ENCODE measurements at regions not wholly inside any gene's neighbourhood (a gene's known extent, or its start where the extent isn't known, plus 50 kb on each side); places are given as distances from the start of the nearest gene placed in this dataset.

DNA sequence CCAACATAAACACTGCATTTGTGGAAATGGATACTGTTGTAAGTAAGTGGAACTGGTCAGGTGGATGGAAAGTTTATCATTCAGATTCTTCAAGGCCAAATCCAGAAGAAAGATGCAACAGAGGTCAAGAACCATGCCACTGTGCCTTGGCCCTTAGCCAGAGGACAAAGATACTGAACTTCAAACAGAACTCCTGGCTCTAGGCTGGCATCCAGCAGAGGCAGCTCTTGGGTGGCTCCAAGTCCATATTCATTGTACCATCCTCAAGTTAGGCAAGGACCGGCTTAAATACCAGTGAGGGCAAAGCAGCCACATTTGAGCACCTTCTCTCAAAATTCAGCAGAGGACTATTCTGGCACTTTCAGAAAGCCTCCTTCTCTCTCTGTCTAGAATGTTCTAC, 53.2 kb downstream of the DNAAF9 start:
- no peak for DNase-seq

DNA sequence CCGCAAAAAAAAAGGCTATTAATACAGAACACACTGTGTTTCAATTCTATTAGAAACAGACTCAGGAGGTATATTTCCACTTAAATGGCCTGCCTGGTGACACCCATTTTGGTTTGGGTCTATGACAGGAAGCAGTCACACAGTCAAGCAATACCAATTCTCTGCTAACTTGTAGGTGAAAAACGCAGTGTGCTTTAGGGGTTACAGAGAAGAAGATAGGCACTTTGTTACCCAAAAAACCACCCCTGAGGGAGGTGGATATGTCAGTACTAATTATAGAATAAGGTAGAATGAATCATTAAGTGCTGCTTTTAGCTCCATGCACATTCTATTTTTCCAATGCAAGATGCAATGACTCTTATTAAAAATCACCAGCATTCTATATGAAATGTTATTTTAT, 53.8 kb downstream of the DNAAF9 start:
- no peak for DNase-seq

DNA sequence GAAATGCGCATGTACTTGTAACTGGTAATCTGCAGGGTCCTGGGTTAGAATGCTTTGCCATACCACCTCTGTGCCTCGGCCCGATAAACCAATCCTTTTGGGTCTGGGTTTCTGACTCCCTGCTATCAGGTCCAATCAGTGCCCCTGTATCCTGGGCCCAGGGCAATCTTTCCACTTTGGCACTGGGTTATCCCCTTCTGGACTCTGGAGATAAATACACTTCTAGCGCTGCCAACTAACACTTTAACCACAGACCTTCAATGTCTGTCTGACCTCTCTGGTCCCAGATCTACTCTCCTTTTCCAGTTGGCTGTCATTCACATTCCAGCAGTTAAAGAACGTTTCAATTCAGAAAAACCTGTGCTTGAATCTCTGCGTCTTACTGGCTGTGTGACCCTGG, 55.3 kb downstream of the DNAAF9 start:
- no peak for DNase-seq

DNA sequence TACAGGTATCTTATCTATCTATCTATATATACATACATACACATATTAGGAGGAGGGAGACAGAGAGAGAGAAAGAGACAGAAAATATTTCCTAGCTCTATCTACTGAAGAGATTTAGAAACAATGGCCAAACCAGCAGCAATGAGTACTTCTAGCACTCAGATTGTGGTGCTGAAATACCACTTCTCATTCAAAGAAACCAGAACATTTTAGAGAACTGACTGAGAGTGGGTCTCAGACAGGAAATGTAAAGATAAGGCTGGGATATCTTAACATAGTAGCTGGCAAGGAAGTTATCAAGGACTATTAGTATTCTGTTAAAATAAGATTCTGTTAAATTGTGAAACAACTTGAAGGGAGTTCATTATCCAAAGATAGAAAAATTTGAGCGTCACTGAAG, 57.0 kb downstream of the DNAAF9 start:
- DNase-seq = no peak

DNA sequence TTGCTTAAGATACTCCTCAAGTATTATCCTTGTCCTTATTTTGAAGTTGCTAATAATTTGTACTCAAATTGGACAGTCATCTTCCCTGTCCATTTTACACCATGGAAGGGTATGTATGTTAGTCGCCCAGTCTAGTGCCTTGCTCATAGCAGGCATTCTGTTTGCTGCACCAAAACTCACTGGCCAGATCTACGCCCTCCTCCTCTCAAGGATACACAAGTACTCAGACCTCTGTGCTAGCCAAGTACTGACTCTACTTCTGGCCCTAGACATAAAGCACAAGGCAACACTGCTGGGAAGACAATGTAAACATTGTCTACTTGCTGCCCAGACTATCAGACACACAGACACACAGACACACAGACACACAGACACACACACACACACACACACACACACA, 57.7 kb downstream of the DNAAF9 start:
- no peak for DNase-seq

DNA sequence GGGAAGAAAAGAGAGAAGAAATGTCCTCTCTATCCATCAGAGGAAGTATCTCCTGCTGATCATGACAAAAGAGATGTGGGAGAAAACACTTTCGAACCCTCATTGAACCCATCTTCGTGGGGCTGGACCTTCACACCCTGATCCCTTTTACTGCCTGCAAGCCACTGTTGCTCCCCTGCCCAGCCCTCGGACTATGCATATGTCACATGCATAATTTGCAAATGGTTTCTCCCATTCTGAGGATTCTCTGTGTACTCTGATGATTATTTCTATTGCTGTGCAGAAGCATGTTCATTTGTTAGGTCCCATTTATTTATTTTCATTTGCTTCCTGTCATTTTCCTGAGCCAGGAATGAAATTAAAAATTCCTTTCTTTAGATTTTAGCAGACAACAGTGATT, 64.7 kb downstream of the DNAAF9 start:
- DNase-seq = no peak

DNA sequence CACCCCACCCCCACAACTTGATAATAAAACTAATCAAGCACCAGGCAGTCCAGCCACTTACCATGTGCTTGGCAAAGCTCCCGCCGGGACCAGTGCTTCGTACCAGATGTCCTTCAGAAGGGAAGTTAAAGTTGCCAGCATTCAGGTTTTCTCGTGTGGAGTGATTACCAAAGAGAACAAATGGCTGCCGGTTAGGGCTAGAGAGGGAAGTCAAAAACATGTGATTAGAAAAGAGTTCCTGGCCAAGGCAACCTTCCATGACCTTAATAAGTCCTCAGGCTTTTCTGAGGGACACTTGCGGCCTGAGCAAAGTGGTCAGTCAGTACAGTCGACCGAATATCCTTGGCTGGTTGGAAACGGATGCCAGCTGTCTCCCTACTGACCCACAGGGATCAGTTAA, 67.0 kb downstream of the DNAAF9 start:
- peak in 7 of 14 donors; percentile 12 to 49 (median 26) for DNase-seq

DNA sequence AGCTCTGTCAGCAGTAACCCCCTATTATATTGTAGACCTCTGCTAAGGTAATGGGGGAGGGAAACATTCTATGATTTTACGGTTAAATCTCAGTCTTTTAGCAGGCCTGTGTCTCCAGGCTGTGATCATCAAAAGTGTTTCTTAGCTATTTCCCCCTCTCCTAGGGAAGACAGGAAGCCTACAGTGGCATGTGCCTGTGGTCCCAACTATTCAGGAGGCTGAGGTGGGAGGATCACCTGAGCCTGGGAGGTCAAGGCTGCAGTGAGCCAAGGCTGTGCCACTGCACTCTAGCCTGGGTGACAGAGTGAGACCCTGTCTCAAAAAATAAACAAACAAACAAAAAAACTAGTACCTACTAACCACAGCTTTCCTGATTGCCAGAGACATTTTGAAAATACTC, 67.9 kb downstream of the DNAAF9 start:
- no peak for DNase-seq

DNA sequence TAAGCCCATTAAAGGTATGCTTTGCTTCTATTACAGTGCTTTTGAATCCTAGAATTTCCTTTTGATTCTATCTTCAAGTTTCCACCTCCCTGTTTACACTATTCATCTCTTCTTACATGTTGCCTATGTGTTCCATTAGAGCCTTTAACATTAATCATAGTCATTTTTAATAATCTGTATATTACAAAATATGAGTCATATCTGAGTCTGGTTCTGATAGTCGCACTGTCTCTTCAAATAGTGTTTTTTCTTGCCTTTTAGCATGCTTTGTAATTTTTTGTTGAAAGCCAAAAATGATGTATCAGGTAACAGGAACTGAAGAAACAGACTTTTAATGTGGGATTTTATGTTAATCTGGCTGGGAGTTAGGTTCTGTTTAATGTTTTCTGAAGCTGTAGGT, 68.4 kb downstream of the DNAAF9 start:
- no peak for DNase-seq

DNA sequence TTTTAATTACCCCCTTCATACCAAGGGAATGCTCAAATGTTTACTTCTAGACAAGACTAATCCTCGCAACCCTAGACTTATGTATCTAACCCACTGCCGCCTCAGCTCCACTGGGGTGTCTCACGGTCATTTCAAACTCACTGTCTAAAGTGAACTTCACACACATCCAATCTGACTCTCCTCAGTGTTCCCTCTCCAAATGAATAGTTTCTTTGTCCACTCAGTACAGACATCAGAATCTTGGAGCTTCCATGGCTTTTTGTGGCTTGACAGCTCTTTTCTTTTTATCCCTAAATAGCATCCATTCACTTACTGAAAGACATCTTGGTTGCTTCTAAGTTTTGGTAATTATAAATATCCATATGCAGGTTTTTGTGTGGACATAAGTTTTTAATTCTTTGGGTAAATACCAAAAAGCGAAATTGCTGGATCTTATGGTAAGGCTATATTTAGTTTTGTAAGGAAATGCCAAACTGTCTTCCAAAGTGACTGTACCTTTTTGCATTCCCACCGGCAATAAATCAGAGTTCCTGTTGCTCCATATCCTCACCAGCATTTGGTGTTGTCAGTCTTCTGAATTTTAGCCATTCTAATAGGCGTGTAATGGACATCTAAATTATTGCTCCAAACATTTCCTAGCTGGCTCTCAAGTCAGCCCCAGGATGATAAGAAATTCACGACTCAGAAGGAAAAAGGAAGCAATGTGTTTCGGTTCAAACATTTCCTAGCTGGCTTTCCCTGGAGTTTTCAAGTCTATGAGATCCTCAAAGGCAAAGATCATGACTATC, 73.1 kb downstream of the DNAAF9 start:
- DNase-seq = no peak

DNA sequence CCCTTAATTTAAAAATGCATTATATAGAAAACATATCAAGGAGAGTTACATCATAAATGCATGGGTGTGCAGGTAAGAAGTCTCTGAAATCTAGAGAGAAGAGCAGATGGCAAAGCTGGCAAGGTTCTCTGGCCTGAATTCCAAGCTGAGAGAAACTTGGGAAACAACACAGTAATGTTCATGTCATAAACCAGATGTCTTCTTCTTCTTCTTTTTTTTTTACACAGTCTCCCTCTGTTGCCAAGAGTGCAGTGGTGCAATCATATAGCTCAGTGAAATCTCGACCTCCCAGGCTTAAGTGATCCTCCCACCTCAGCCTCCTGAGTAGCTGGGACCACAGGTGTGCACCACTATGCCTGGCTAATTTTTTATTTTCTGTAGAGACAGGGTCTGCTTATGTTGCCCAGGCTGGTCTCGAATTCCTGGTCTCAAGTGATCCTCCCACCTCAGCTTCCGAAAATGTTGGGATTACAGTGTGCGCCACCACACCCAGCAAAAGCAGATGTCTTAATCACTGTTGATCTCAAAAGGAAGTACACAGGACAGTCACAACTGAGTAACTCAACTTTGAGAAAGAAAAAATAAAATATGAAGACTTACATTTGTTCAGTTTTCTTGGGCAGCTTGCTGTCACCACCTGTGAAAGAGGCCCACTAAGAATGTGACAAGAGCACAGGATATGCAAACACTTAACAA, 77.3 kb downstream of the DNAAF9 start:
- DNase-seq = peak in 1 of 14 donors; percentile 47

DNA sequence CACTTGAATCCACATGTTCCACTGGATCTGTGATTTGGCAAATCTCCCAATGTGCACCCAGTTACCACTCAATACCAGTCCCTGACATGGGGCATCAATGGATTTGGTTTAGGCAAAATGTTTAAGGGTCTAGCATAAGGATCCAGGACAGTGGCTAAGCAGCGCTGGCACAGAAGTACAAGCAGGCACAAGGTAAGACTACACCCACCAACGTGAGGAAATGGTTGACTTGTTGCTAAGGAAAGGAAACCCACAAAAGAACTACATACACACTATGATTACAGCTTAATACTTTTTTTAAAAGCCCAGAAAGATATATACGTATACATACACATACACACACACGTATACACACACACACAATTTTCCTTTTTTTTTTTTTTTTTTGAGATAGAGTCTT, 79.0 kb downstream of the DNAAF9 start:
- DNase-seq = no peak

DNA sequence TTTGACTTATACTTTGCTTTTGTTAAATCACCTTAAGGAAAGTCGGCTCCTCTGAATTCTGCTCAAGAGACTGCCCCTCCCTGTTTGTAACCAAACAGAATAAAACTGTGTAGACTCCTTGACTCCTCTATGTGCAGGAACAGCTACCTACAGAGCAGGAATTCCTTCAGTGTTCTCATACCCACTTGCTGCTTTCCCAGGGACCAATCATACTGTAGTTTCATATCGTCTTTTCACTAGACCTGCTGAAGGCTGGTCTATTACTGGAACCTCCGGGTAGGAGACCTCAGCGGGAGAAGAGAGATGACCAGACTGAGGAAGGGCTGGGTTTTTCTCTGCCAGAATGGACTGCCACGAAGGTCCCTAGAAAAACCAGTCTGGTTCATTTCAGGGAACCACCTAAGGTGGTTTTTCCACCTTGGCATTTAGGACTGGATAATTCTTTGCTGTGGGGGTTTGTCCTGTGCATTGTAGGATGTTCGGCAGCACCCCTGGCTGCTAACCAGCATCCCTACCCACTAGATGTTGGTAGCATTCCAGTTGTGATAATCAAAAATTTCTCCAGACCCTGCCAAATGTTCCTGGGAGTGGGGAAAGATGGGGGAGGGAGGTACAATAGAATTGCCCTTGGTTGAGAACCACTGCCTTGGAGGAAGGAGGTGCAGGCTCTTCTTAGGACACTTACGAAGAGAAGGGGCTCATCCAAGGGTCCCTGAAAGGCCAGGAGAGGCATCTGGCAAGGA, 80.5 kb downstream of the DNAAF9 start:
- DNase-seq = no peak

DNA sequence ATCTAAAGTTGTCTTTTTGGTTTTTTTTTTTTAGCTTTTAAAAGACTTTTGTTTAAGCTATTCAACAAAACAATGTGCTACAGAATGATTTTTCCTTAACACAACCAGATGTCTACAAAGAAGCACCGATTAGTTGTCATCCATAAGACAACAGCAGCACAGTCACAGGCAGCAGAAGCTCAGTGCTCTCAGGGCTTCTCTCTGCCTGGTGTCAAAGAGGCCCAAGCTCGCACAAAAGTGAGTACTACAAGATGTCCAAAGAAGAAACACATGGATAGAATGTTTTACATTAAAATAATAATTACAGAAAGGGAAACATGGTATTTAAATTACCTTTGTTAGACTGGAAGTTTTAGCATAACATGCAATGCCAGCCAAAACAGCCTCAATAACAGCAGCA, 81.6 kb downstream of the DNAAF9 start:
- DNase-seq = no peak

DNA sequence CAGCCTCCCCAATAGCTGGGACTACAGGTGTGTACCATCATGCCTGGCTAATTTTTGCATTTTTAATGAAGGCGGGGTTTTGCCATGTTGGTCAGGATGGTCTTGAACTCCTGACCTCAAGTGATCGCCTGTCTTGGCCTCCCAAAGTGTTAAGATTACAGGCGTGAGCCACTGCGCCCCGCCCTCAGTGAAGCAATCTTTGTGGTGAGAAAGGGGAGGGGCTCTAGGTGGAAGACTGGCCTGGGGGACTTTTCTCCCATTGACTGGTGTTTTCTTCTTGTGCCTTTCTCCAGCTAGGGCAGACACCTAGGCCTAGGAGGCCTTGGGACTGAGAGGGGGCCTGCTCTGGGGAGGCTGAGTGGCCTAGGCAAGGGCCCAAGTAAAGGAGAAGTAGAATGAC, 84.1 kb downstream of the DNAAF9 start:
- DNase-seq = no peak

DNA sequence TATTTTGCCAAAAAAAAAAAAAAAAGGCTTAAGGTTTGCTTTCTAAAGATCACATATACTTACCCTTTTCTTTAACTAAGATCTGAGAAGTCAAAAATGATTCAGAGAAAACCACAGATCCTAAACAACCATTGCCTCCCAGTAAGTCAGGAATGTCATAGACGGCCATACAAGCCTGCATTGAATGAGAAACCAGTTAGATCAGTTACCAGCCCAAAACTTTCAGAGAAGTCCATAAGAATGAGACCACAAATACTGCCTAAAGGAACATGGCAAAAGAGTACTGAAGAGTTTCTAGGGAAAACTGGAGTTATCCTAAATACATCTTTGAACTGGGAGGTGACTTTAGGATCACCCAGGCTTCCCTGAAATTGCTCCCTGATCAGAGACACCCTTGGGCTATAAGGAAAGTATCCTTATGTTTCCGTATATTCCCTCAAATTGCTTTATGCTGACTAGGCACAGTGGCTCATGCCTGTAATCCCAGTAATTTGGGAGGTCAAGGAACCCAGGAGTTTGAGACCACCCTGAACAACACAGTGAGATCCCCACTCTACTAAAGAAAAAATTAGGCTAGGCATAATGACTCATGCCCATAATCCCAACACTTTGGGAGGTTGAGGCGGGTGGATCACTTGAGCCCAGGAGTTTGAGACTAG, 79.4 kb upstream of the SLC4A11 start:
- DNase-seq = no peak

DNA sequence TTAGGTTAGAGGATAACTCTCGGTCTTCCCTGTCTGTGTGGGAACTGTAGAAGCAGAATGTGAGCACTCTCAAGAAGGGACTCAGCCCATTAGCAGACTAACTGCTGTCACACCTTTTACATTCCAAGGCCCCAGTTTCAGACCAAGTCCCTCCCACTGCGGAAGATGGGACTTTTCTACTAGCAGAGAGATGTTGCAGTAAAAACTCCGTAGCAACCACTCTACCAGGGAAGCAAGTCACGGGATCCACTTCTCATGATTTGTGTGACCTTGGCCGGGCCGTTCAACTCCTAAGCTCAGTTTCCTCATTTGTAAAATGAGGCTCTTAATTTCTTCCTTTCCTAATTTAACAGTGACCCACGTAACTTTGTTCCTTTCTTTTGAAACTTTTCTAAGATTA, 77.1 kb upstream of the SLC4A11 start:
- DNase-seq = peak in 1 of 14 donors; percentile 28

DNA sequence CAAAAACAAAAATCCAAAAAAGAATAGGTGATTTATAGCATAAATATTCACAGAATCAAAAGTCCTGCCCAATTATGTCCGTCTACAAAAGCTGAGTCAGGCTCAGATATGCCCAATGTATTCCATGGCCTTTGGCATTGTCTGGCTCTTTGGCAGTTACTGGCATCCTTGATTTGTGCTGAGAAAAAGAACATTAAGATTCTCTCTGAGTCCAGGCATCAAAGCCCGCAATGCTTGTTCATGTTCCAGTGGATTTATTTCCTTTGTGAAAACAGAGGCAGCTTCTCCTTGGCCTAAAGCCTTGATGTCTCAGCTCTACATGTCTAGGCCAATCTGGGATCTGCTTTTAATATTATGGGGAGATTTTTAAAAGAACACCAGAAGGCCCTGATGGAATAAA, 76.1 kb upstream of the SLC4A11 start:
- peak in 2 of 14 donors; percentile 16 to 25 for DNase-seq

DNA sequence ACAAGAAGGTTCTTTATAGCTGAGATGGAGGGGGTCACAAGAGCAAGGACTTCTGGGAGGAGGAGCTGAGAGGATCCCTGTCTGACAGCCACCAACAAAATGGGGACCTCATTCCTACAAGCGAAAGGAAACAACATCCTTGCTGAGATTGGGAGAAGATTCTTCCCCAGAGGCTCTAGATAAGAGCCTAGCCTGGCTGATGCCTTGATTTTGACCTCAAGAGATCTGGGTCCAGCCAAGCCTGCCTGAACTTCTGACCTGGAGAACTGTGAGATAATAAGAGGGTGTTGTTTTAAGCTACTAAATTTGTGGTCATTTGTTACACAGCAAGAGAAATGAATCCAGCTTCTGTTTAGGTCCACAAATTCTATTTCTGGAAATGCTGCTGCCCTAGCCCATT, 75.4 kb upstream of the SLC4A11 start:
- no peak for DNase-seq

DNA sequence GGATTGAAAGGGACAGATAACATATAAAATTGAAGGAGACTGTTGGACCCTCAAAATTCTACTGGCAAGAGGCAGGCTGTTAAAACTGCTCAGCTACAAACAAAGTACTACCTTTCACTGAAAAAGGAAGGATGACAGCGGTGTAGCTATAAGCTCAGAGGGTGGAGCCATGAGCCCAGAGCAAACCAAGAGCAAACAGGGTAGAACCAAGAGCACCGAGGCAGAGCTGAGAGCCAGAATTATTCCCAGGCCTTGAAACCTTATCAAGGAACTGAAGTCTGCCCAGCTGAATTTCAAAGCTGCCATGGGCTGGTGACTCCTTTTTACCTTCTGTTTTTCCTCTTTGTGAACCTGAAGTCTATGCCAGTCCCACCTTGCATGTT, 74.7 kb upstream of the SLC4A11 start:
- DNase-seq = no peak

DNA sequence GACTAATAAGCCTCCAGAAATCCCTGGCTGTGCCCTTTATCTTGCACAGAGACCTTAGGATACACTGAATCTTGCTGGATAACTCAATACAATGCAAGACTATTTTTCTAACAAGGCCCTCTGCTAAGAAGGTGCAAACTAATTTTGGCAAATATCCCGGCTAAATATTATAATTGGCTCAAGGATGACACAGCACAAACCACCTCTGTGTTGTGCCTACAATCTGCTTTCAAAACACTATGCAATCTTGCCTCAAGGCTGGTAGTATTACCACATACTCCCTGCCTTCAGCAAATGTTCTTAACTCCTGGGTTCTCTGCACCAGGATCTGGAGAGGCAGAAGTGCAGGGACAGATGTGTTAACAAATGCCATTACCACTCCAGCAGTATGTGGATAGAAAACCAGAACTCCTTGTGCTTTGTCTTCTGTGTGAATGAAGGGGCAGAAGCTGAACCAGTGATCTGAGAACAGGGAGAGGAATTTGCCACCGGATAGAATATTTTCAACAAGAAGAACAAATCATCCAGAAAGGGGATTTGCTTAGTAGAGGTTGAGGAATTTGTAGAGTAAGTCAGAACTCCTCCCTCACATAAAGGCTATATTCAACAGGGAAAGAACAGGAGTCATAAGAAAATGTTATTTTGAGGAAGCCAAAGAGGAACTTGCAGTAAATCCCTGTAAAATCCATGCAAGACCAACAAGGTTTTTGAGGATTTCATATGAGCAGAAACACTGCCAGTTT, 74.1 kb upstream of the SLC4A11 start:
- no peak for DNase-seq

DNA sequence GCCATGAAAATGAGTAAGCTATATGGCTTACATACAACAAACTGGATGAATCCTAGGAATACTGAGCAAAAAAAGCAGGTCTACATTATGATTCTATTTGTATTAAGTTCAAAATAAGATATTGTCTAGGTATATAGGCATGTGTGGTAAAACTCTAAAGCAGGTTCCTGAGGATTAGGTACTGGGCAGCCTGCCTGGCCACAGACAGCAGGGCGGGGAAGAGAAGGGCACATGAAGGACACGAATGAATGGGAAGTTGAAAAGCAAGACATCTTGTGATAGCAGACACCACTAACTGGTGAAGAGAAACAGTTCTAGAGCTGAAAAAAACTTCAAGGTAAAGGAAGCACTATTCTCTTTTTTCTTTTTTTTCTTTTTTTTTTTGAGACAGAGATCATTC, 72.6 kb upstream of the SLC4A11 start:
- DNase-seq = no peak

All from C1 segment of cervical spinal cord (tissue), 14 donors.